ENCODE measurements at regions not wholly inside any gene's neighbourhood (a gene's known extent, or its start where the extent isn't known, plus 50 kb on each side); places are given as distances from the start of the nearest gene placed in this dataset.
"Not testable (repeated sequence)": the region's sequence is repeated elsewhere in the genome, so short reads cannot be mapped to it uniquely, and the experiment has no call there.

DNA sequence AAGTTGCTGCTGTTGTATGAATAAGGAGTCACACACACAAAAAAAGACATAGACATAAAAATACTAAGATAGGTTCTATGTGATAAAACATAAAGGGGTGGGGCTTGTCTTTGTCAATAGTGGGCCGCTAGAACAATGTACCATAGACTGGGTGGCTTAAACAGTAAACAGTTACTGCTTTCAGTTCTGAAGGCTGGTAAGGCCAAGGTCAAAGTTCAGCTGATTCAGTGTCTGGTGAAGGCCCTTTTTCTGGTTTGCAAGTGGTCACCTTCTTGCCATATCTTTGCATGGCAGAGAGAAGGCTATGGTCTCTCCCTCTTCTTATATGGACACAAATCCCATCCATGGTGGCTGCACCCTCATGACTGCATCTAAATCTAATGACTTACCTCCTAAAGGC is 1980.7 kb downstream of the PCDH7 start:
- Histone ChIP-seq H3K36me3 (ENCODE audit: control insufficient read depth, insufficient read depth, low read length) (no peaks in the 10 kb centered on the region), H3K4me3 (replicated peaks; ENCODE audit: low read depth, low read length) (no peak overlapping the region), H3K27me3 (replicated peaks; ENCODE audit: control insufficient read depth, insufficient read depth, low read length) (no peaks in the 10 kb centered on the region)
- no peak for DNase-seq (ENCODE audit: extremely low read depth, insufficient read length)
- TF ChIP-seq, protein P1, sequence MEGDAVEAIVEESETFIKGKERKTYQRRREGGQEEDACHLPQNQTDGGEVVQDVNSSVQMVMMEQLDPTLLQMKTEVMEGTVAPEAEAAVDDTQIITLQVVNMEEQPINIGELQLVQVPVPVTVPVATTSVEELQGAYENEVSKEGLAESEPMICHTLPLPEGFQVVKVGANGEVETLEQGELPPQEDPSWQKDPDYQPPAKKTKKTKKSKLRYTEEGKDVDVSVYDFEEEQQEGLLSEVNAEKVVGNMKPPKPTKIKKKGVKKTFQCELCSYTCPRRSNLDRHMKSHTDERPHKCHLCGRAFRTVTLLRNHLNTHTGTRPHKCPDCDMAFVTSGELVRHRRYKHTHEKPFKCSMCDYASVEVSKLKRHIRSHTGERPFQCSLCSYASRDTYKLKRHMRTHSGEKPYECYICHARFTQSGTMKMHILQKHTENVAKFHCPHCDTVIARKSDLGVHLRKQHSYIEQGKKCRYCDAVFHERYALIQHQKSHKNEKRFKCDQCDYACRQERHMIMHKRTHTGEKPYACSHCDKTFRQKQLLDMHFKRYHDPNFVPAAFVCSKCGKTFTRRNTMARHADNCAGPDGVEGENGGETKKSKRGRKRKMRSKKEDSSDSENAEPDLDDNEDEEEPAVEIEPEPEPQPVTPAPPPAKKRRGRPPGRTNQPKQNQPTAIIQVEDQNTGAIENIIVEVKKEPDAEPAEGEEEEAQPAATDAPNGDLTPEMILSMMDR (IDR thresholded peaks at IDR 0.05; ENCODE audit: insufficient read depth, low read length, poor library complexity, severe bottlenecking) = no peak

DNA sequence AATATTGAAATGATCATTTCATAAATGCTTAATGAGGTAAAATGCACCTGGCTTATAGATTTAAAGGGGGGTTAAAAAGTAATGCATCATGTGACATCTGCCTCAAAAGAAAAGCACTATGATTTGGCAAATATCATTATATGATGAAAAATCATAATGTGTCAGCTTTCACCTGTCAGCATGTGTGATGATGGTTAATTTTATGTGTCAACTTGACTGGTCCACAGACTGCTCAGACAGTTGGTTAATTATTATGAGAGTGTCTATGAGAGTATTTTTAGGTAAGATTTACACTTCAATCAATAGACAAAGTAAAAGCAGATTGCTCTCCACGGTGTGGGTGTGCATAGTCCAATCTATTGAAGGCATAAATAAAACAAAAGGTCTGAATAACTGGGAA is 1986.7 kb downstream of the PCDH7 start:
- DNase-seq (ENCODE audit: extremely low read depth, insufficient read length) = no peak
- no peak overlapping the region for H3K4me3 ChIP-seq (replicated peaks; ENCODE audit: low read depth, low read length)
- H3K27me3 ChIP-seq (replicated peaks; ENCODE audit: control insufficient read depth, insufficient read depth, low read length) = no peaks in the 10 kb centered on the region
- TF ChIP-seq, protein P1 (IDR thresholded peaks at IDR 0.05; ENCODE audit: insufficient read depth, low read length, poor library complexity, severe bottlenecking) = no peak
- no peaks in the 10 kb centered on the region for H3K36me3 ChIP-seq (ENCODE audit: control insufficient read depth, insufficient read depth, low read length)

DNA sequence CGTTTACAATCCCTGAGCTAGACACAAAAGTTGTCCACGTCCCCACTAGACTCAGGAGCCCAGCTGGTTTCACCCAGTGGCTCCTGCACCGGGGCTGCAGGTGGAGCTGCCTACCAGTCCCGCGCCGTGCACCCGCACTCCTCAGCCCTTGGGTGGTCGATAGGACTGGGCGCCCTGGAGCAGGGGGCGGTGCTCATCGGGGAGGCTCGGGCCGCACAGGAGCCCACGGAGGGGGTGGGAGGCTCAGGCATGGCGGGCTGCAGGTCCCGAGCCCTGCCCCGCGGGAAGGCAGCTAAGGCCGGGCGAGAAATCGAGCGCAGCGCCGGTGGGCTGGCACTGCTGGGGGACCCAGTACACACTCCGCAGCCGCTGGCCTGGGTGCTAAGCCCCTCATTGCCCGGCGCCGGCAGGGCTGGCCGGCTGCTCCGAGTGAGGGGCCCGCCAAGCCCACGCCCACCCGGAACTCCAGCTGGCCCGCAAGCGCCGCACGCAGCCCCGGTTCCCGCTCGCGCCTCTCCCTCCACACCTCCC is 1996.0 kb downstream of the PCDH7 start:
- not testable (repeated sequence) for DNase-seq (ENCODE audit: extremely low read depth, insufficient read length); H3K4me3 ChIP-seq (replicated peaks; ENCODE audit: low read depth, low read length); H3K27me3 ChIP-seq (replicated peaks; ENCODE audit: control insufficient read depth, insufficient read depth, low read length); H3K36me3 ChIP-seq (ENCODE audit: control insufficient read depth, insufficient read depth, low read length)

DNA sequence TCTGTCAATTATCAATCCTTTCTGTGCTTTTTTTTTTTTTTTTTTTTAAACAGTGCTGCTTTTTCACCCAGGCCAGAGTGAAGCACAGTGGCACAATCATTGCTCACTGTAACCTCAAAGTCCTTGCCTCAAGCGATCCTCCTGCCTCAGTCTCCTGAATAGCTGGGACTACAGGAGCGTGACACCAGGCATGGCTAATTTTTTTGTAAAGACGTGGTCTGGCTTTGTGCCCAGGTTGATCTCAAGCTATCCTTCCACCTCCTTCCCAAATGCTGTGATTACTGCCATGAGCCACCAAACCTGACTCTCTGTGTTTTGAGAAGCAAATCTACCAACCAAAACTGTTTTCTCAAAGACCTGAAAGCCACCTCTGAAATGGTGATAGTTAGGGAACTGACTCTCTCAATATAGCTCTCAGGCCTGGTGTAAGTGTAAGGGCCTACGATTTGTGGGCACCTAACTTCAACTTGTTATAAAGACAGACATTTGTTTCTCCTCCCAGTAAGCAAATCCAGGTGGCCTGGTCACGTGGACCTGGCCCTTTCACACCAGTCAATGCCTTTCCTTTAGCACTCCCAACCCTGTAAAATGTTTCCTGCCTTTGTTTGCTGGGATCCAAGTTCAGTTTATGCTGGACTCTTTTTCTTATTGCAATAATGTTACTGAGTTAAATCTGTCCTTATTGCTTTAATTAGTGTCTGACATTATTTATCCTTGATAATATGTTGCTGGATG is 2015.9 kb downstream of the PCDH7 start:
- Histone ChIP-seq H3K4me3 (replicated peaks; ENCODE audit: low read depth, low read length) (no peak overlapping the region), H3K36me3 (ENCODE audit: control insufficient read depth, insufficient read depth, low read length) (no peaks in the 10 kb centered on the region), H3K27me3 (replicated peaks; ENCODE audit: control insufficient read depth, insufficient read depth, low read length) (no peaks in the 10 kb centered on the region)
- TF ChIP-seq, protein P1 (IDR thresholded peaks at IDR 0.05; ENCODE audit: insufficient read depth, low read length, poor library complexity, severe bottlenecking) = no peak
- DNase-seq (ENCODE audit: extremely low read depth, insufficient read length) = no peak

DNA sequence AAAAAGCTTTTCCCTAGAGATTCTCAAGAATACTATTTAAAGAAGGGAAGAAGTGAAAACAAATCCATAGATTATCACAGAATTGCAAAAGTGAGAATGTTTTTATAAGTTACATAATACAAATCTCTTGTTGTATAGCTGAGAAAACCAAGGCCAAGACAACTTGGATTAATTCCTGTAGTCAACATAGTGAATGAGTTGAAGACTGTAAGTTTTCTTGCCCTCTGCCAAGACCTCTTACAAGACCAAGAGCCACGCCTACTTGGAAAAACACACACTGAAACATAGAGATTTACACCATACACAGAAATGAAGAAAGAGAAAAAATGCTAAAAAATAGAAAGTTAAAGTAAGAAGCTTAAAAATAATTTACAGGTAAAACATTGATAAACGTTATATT is 2024.0 kb downstream of the PCDH7 start:
- TF ChIP-seq, protein P1 (IDR thresholded peaks at IDR 0.05; ENCODE audit: insufficient read depth, low read length, poor library complexity, severe bottlenecking) = no peak
- H3K4me3 ChIP-seq (replicated peaks; ENCODE audit: low read depth, low read length) = no peak overlapping the region
- H3K36me3 ChIP-seq (ENCODE audit: control insufficient read depth, insufficient read depth, low read length) = no peaks in the 10 kb centered on the region
- no peak for DNase-seq (ENCODE audit: extremely low read depth, insufficient read length)
- no peaks in the 10 kb centered on the region for H3K27me3 ChIP-seq (replicated peaks; ENCODE audit: control insufficient read depth, insufficient read depth, low read length)

DNA sequence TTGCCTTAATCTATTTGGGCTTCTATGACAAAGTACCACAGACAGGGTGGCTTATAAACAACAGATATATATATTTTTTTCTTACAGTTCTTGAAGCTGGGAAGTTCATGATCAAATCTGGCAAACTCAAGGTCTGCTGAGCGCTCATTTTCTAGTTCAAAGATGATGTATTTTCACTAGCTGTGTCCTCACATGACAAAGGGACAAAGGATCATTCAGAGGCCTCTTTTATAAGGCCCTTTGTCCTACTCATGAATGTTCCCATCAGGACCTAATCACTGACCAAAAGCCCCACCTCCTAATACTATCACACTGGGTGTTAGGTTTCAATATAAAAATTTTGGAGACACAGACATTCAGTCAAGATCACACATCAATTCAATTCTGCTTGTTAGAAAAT is 2025.2 kb downstream of the PCDH7 start:
- no peak for DNase-seq (ENCODE audit: extremely low read depth, insufficient read length)

More for the DNA sequence above, 2025.2 kb downstream of the PCDH7 start:
- H3K27me3 ChIP-seq (replicated peaks; ENCODE audit: control insufficient read depth, insufficient read depth, low read length) = no peaks in the 10 kb centered on the region
- H3K4me3 ChIP-seq (replicated peaks; ENCODE audit: low read depth, low read length) = no peak overlapping the region
- H3K36me3 ChIP-seq (ENCODE audit: control insufficient read depth, insufficient read depth, low read length) = no peaks in the 10 kb centered on the region
- TF ChIP-seq, protein P1 (IDR thresholded peaks at IDR 0.05; ENCODE audit: insufficient read depth, low read length, poor library complexity, severe bottlenecking) = no peak
